Fibroblast of skin of abdomen (primary cell): ENCODE measurements at regions not wholly inside any gene's neighbourhood (a gene's known extent, or its start where the extent isn't known, plus 50 kb on each side); places are given as distances from the start of the nearest gene placed in this dataset.
"Not testable (repeated sequence)": the region's sequence is repeated elsewhere in the genome, so short reads cannot be mapped to it uniquely, and the experiment has no call there.

Experiments used
- DNase-seq: peaks from one replicate; pipeline ENCODE4 v3.0.0-alpha.2; 2013

DNA sequence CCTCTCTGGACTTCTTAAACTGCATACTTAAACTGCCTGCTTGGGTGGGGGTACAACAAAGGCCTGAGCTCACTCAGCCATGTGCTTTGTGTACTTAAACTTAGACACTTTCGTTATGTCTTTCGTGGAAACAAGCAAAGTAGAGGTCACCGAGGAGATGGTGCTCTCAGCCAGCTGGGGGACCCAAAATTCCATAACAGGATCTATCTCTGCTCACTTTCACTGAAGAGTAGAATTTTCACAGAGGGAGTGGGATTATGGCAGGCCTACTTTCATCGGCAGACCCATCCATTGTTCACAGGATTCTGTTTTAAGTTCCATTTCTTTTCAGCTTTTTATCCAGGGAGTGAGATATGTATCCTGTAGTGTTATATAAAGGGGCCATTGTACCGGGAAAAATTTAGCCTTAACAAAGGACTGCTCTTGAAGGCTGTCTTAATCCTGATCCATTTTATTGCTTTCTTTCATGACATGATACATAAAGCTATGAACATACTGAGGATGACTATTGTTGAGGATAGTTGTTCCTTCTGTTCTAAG lies 370.0 kb upstream of the GHITM start:
- no peak for DNase-seq

DNA sequence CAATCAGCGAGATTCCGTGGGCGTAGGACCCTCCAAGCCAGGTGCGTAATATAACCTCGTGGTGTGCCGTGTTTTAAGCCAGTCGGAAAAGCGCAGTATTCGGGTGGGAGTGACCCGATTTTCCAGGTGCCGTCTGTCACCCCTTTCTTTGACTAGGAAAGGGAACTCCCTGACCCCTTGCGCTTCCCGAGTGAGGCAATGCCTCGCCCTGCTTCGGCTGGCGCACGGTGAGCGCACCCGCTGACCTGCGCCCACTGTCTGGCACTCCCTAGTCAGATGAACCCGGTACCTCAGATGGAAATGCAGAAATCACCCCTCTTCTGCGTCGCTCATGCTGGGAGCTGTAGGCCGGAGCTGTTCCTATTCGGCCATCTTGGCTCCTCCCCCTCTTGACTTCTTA lies 352.6 kb upstream of the GHITM start:
- DNase-seq = not testable (repeated sequence)

DNA sequence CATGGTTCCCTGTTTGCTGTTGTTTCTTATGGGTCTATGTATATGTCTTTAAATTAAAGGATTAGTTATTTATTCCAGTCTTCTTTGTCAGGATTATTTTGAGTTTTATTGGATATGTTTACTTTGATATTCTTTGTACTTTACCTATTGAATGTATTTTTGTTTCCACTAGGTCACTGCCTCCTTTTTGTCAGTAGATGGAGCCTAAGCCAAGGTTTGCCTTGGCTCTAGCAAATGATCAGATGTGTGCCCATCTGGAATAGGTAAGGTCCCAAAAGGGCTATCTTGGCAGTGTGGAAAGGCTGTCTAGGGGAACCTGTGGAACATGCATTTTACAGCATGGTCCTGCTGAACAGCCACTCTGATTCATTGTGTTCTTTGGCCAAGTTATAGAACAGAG lies 337.3 kb upstream of the GHITM start:
- DNase-seq = no peak

DNA sequence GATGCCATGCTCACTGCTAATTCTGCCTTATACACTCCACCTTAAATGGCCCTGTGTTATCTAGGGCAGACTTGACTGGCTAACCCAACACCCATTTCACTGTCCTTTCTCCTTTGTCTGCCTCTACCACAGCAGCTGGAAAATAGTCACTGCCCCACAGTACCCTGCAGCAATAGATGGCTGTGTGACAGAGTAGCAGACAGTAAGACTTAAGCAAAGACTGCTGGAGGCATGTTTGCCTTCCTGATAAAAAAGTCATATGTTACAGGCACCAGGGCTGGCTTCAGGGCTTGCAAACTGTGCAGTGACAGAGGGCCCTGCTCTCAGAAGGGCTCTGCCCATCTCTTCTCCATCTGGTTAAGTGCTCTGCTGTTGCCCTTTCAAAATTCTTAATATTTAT lies 332.6 kb upstream of the GHITM start:
- no peak for DNase-seq

DNA sequence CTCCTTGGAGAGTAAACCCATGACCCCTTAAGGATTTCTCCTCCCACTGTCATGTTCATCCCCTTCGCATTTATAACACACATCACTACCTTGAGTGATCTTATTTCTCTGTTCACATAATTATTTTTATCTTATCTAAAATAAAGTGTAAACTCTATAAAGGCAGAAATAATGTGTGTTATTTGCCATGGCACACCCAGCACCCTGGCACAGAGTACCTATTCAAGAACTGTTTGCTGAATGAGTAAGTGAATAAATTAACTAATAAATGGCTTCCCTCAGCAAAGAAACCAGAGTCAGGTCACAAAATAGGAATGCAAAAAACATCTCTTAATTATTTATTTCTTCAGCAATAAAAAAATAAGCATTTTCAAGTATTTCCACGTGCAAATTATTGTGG lies 330.3 kb upstream of the GHITM start:
- DNase-seq = no peak

DNA sequence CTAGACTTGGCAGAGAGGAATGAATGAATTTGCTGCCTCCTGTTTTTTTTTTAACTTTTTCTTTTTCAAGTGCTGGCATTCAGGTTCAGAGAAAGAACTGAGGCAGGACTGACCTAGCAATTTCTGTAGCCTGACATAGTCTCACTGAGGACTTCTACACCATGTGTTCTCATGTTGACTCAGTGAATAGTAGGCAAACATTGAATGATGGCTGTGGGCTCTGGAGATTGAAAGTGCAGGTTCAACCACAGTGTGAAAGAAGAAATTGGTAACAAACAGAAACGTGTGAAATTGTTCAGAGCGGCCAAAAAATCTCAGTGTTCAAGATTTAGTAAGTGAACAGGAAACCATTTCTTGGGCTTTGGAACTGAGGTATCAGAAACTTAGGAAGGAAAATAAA lies 322.4 kb upstream of the GHITM start:
- no peak for DNase-seq

DNA sequence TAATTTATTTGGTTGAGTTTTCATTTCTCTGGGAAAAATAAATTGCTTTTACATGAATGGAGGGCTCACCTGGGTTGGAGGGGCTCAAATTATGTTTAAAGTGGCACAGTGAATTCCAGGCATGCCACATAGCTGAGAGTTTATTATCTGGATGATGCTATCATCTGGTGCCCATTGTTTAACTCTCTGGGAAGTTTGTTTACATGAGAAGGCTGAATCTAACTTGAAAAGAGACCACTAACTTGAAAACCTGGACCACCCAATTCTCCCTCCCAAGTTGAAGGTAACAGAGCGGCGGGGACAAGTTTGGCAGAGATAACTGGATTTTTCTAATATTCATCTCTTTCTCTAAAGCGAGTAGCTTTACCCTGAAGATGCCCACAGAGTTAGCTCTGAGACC lies 321.5 kb upstream of the GHITM start:
- DNase-seq = no peak

DNA sequence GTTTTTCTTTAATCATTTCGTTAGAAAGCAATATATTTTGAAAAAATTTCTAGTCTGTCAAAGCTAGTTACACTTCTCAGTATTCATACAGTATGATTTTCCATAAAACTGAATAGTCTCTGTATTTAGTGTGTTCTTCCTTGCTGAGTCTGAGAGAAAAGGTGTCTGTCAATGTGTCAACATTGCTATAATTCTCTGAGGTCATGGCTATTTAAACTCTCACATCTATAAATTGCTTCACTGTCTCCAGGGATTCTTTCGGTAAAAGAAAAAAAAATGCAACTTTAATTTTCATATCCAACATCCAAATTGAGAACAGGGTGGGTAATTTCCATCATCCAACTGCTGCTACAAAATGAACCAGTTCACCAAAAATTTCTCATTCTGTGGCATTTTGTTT lies 319.7 kb upstream of the GHITM start:
- DNase-seq = no peak

DNA sequence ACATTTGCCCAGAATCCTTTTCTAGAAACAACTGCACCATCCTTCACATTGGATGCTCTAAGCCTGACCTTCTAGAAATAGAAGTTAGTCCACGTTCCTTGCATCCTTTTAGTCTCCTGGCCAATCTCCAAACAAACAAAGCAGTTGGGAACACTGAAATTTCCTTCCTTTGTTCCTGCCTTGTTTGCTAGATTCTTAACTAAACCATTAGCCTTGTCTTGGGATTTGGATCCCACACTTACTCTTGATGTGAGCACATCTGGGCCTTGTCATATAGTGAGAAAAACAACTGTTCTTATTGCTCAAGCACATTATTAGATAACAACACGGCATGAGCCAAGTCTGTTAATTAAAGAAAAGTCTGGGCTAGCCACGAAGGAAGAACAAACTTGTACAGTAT lies 319.3 kb upstream of the GHITM start:
- no peak for DNase-seq

DNA sequence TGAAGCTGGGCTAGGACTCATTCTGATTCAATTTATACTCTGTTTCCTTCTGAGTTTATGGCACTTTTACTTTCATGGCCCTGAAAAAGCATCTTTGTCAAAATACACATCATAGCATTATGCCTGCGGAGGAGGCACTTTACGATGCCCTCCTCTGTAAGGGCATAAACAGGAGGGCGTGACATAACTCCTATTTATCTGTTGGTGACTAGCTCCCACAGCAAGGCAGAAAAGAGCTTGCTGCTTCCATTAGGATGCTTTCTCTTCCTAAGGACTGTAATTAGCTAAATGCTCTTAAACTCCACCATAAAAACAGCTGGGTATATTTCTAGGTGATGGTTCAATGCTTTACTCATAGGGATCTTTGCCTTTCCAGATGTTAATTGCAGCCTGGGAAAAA lies 315.2 kb upstream of the GHITM start:
- no peak for DNase-seq

DNA sequence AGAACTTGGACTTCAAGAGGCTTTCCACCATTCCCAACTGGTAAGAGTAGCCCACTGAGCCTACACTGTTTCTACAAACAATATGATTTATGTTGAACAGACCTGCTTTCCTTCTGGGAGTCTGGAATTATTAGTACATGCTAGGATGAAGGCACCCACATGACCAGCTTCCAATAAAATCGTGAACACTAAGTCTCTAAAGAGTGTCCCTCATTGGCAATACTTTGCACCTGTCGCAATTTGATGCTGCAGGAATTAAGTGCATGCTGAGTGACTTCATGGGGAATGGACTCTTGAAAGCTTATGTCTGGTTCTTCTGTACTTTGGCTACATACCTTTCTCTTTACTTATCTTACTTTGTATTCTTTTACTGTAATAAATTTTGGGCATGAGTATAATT lies 305.2 kb upstream of the GHITM start:
- DNase-seq = no peak

DNA sequence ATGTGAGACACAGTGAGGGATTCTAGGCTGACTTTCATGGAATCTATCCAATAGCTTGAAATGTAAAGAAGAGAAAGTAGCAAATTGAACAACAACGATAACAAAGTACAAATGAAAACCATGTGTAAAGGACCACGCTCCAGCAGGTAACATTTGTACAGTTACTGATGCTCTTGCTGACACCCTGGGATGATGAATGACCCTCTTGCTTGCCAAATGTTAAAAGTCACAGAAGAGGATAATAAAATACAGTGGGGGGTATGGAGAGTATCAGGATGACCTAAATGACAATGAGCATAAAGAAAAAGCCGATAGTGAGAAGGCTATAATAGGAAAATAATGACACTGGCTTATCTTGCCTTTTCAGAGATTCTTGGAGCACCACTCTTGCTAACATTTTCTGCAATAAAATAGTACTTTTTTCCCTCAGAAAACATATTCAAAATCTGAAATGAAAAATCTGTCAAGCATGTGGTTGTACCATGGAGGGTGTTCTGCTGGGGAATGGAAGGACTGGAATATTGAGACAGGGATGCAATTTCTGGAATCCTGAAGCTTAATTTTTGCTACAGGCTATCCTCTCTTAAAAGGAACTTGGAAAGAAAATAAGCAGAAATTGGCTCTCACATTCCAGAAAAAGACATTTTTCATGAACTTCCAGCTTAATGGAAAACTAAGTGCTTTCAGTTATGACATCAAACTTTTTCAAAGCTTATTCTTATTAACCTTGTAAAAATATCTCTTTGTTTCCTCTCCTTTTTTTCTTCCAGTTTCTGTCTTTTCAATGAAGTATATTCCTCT lies 303.2 kb upstream of the GHITM start:
- no peak for DNase-seq

DNA sequence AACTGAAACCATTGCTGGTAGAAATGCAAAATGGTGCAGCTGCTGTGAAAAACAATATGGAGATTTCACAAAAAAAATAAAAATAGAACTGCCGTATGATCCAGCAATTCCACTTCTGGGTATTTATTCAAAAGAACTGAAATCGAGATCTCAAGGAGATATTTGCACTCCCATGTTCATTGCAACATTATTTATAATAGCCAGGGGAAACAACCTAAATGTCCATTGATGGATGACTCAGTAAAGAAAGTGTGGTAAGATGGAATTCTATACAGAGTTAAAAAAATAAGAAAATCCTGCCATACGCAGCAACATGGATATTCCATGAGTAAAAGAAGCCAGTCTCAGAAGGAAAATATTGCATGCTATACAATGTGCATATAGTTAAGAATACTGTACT lies 290.6 kb upstream of the GHITM start:
- no peak for DNase-seq

DNA sequence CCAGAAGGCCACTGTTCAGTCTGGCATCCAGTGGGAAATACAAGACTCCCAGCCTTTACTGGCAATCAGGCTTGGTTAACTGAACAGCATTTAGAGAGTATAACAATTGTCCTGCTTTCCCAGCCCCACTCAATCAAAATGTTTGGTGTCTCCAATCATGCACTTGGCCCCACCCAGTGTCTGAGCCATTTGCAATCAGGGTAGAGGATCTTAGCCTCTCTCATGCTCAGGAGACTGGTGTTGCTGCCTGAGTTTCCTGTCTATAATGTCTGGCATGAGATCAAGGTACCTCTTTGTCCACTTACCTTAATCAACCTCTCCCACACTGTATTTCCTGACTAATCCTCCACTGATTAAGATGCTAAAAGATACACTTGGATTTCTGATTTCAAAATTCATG lies 290.2 kb upstream of the GHITM start:
- no peak for DNase-seq

DNA sequence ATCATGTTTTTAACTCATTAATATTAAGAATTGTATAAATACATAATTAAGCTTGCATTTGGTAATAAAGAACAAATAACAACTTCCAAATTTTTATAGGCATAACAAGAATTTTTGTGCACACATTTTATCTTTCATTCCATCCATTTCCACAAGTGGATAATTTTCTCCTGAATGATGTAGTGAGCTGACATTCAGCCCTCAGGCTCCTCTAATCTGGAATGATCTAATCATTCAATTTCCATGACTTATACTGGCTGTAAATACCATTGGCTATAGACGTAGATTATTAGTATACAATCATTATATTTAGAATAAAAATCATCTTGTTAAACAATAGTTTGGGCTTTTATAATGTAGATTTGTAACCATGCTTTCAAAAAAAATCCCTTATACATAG lies 287.2 kb upstream of the GHITM start:
- DNase-seq = no peak

DNA sequence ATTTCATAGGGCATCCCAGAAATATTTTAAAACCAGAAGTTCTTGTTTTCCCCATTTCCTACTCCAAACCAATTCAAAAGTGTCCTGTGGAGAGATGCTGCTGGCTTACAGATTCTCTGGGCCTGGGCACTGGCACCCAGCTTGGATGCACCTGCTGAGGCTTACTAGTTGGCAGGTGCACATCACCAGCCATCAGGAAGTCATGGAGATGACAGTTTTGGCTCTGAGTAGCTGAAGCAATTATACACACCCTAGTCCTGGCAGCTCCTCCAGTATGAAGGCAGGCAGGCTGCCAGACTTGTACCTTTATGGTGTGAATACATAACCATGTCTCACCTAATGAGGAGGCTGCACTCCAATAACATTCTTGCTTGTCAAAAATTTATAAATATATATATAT lies 276.6 kb upstream of the GHITM start:
- no peak for DNase-seq

DNA sequence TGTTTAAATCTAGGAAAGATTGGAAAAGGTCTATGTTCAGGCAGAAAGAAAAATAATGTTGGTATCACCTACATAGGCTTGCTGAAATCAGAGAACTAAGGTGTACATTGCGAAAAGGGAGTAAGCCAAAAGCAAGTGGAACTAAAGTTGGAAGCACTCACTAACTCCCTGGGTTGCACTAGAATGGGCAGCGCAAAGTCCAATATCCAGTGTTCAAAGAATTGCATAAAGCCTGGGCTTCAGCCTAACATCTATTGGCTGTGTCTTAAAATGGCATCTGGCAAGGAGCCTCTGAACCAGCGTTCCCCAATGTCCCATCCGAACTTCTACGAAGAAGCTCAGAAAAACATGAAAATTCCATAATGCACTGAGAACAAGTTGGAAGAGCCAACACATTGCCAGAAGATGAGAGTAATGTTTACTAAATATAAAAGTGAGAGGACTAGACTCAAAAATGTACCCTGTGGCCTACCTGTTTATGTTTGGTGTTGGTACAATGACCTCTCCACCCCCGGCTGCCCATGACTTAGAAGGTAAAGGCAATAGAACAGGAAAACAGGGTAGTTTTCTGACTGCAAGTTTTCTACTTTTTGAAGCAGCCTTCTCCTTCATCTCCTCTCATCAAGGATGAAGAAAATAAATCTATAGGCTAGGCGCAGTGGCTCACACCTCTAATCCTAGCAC lies 275.9 kb upstream of the GHITM start:
- DNase-seq = no peak

DNA sequence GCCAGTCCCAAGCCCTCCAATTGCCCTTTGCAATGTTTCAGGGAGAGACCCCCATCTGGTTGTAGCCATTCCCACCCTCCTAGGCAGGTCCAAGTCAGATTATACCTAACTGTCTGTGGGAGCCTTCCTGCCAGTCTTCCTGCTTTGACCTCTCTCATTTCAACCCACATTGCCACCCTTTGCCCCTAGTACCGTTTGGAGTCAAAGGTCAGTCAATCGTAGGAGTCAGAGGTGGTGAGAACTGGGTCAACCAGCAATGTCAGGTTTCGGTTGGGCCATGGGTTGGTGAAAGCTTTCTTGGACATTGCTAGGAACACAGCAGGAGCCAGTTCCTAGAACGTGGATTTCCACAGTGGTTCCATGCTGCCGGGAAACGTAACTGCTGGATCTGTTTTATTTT lies 269.4 kb upstream of the GHITM start:
- DNase-seq = no peak

DNA sequence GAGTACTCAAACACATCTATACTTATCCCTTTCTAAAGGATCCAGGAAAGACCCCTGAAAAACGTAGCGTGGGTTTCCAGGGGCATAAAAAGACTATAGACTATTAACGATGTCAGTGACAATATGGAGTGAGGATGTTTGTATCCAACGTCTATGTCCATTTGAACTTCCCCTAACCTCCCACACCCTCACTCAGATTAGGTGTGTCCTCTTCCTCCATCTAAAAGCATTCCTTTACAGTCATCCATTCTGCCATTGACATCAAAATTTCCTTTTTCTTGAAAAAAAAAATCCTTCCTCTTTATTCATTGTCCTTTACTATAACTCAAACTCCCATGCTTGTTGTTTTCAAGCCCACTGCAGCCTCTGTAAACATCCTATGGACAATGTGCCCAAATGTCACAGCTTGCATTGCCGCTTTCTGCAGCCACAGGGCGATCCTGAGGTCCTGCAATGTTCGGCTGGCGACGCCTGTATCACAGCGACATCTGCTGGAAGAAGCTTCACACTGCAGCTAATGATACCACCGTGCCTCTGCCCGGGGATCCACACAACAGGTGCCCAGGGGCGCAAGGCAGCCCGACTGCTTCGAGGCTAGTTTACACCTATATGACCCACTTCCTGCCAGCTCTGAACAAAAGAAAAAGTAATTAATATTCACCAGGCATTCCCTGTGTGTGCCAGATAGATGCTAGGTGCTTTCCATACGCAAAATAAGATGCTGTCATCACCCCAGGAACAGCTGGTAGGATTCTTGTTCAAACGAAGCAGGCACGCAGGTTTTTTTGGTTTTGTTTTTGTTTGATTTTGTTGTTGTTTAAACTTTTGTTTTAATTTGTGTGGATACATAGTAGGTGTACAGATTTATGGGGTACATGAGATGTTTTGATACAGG lies 267.9 kb upstream of the GHITM start:
- peak; percentile 48 for DNase-seq

DNA sequence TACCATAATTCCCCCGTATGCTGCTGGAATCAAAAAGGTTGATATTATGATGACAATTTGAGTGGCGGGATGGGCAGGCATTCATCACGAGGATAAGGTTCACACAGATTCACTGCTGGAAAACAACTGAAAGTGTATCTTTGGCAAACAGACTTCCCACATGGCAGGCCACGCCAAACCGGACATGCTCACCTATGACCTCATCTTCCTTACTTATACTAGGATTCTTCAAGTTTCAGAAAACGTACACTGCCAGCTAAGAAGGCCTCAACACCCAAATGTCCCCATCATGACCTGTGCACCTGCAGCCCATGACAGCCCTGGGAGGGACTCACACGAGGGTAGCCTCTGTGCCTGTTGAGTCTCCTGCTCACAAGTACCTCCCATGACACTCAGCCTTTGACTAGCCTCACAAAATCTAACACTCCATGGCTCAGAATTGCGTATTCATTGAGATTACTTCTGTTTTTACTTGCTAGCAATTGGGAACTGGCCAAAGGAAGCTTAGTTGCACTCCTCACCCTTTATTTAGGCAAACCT lies 259.0 kb upstream of the GHITM start:
- DNase-seq = no peak

DNA sequence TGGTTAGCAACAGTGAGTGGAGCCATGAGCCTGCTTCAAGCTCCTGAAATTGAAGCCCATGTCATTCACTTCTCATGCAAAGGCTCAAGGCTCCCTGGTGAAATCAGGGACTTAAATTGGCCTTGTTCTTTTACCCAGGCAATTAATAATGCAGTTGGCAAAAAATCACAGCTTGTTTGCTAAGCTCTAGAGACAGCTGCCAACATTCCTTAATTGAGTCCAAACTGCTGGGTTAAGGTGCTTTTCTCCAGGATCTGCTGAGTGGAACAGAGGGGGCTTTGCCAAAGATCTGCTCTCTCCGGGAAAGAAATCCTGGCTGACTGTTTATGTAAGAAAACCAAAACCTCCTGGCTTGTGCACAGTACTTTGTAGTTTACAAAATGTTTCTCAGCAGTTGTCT lies 257.6 kb upstream of the GHITM start:
- no peak for DNase-seq

DNA sequence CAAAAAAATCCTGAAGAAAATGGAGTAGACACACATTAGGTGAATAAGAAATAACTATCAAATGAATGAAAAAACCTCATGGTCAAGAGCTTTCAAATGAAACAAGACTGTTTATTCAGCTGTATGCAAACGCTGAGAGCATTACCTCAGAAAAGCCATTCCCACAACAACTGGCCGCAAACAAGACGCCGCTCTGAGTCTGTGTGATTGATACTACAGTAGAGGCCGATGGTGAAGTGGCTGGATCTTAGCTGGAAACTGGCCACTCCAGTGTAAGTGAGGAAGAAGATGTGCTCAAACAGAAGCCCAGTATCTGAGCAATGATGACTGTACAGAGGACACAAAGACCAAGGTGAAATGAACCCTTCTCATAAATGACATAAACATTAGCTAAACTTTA lies 252.4 kb upstream of the GHITM start:
- DNase-seq = no peak

DNA sequence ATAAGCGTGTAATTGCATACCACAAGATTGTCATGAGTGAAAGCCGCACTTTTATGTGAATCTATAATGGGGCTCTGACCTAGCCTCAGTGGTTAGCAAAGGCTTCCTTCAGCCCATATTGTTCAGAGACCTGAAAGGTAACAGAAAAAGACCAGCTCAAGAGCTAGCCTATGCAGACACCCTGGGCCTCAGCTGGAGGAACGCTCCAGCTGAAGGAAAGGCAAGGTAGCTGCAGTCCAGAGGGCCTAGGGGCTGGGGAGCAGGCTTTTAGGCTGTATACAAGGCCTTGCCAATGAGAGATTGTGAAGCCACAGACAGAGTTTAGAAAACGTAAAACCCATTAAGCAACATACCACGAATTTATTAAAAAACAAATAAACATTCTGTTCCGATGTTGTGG lies 246.6 kb upstream of the GHITM start:
- DNase-seq = no peak
